WTC11 (cell line): ENCODE measurements at regions not wholly inside any gene's neighbourhood (a gene's known extent, or its start where the extent isn't known, plus 50 kb on each side); places are given as distances from the start of the nearest gene placed in this dataset.

ENCODE experiments used
- ATAC-seq: fragments of 200-7000 bp; cut with Tn5 transposase; 2 replicates; pipeline ENCODE4 v1.10.0; 2021; ENCODE audit warnings: mild to moderate bottlenecking, moderate library complexity
- CTCF ChIA-PET: fragments of 300-600 bp; sonication (Branson Sonifier 250); formaldehyde crosslinking; loops from one replicate; lab custom pipeline; 2021; ENCODE audit warnings: antibody characterized with exemption; lab: Charles Lee
- POLR2A ChIA-PET: fragments of 350-600 bp; sonication (Branson Sonifier 250); formaldehyde crosslinking; loops from one replicate; lab custom pipeline; 2021; ENCODE audit warnings: antibody characterized with exemption; lab: Charles Lee
- DNase-seq: peaks from one replicate; pipeline ENCODE4 v3.0.0; 2021; ENCODE audit warnings: low spot score
- H3K27ac Mint-ChIP-seq: 2 replicates; pipeline ENCODE4 v1.8.0; 2021; ENCODE audit warnings: mixed read lengths
- H3K27me3 Mint-ChIP-seq: 2 replicates; pipeline ENCODE4 v1.8.0; 2021; ENCODE audit warnings: low read depth, mild to moderate bottlenecking, moderate library complexity, mixed read lengths
- H3K36me3 Mint-ChIP-seq: 2 replicates; pipeline ENCODE4 v1.8.0; 2021; ENCODE audit warnings: mixed read lengths
- H3K4me1 Mint-ChIP-seq: 2 replicates; pipeline ENCODE4 v1.8.0; 2022; ENCODE audit warnings: mixed read lengths
- H3K4me3 Mint-ChIP-seq: 2 replicates; pipeline ENCODE4 v1.8.0; 2021; ENCODE audit warnings: mild to moderate bottlenecking, moderate library complexity, mixed read lengths
- H3K9me3 Mint-ChIP-seq: 2 replicates; pipeline ENCODE4 v1.8.0; 2021; ENCODE audit warnings: mixed read lengths
- ESRRA ChIP-seq: sonication (generic); formaldehyde crosslinking; IDR thresholded peaks from 2 replicates; pipeline ENCODE4 v1.8.1; 2022; ENCODE audit warnings: mild to moderate bottlenecking, missing genetic modification reagents, borderline replicate concordance
- FOXP1 ChIP-seq: sonication (generic); formaldehyde crosslinking; IDR thresholded peaks from 2 replicates; pipeline ENCODE4 v1.8.0; 2022; ENCODE audit warnings: missing genetic modification reagents, mild to moderate bottlenecking, moderate library complexity, borderline replicate concordance
- GTF2I ChIP-seq: fragments of 250-450 bp; sonication (Bioruptor Pico); conservative IDR thresholded peaks from 2 replicates; pipeline ENCODE4 v1.4.0; 2021; ENCODE audit warnings: mild to moderate bottlenecking
- RORB ChIP-seq: fragments of 250-450 bp; sonication (Bioruptor Pico); IDR thresholded peaks from 2 replicates; pipeline ENCODE4 v1.9.0; 2021; ENCODE audit warnings: mild to moderate bottlenecking
- SMAD3 ChIP-seq: sonication (generic); formaldehyde crosslinking; IDR thresholded peaks from 2 replicates; pipeline ENCODE4 v1.8.0; 2022; ENCODE audit warnings: missing genetic modification reagents, mild to moderate bottlenecking, borderline replicate concordance
- ZBTB21 ChIP-seq: sonication (generic); formaldehyde crosslinking; IDR thresholded peaks from 2 replicates; pipeline ENCODE4 v1.8.1; 2023; ENCODE audit warnings: mild to moderate bottlenecking, missing genetic modification reagents, borderline replicate concordance
- ZNF138 ChIP-seq: sonication (generic); formaldehyde crosslinking; conservative IDR thresholded peaks from 2 replicates; pipeline ENCODE4 v1.8.1; 2022; ENCODE audit warnings: mild to moderate bottlenecking, moderate library complexity, missing genetic modification reagents
- TF ChIP-seq, protein P1 (sequence below): sonication (generic); formaldehyde crosslinking; IDR thresholded peaks from 2 replicates; pipeline ENCODE4 v1.8.0; 2023; ENCODE audit warnings: mild to moderate bottlenecking, missing genetic modification reagents
- TF ChIP-seq, protein P2 (sequence below): fragments of 250-450 bp; sonication (Bioruptor Pico); IDR thresholded peaks from 2 replicates; pipeline ENCODE4 v1.9.0; 2021; ENCODE audit warnings: mild to moderate bottlenecking
- TF ChIP-seq, protein P3 (sequence below): sonication (generic); formaldehyde crosslinking; IDR thresholded peaks from 2 replicates; pipeline ENCODE4 v1.8.0; 2023; ENCODE audit warnings: missing genetic modification reagents, mild to moderate bottlenecking, borderline replicate concordance
- TF ChIP-seq, protein P4 (sequence below): fragments of 250-450 bp; sonication (Bioruptor Pico); IDR thresholded peaks from 2 replicates; pipeline ENCODE4 v1.8.0; 2021; ENCODE audit warnings: mild to moderate bottlenecking
- TF ChIP-seq, protein P5 (sequence below): sonication (generic); formaldehyde crosslinking; IDR thresholded peaks from 2 replicates; pipeline ENCODE4 v1.8.1; 2023; ENCODE audit warnings: mild to moderate bottlenecking, missing genetic modification reagents
- TF ChIP-seq, protein P6 (sequence below): sonication (generic); formaldehyde crosslinking; IDR thresholded peaks from 2 replicates; pipeline ENCODE4 v1.8.0; 2022; ENCODE audit warnings: mild to moderate bottlenecking, missing genetic modification reagents
- TF ChIP-seq, protein P7 (sequence below): sonication (generic); formaldehyde crosslinking; IDR thresholded peaks from 2 replicates; pipeline ENCODE4 v1.8.0; 2022; ENCODE audit warnings: mild to moderate bottlenecking, missing genetic modification reagents
- TF ChIP-seq, protein P8 (sequence below): fragments of 250-450 bp; sonication (Bioruptor Pico); IDR thresholded peaks from 2 replicates; pipeline ENCODE4 v2.1.2; 2022; ENCODE audit warnings: mild to moderate bottlenecking, moderate library complexity
- TF ChIP-seq, protein P9 (sequence below): sonication (generic); formaldehyde crosslinking; IDR thresholded peaks from 2 replicates; pipeline ENCODE4 v1.8.1; 2023; ENCODE audit warnings: mild to moderate bottlenecking, missing genetic modification reagents

DNA sequence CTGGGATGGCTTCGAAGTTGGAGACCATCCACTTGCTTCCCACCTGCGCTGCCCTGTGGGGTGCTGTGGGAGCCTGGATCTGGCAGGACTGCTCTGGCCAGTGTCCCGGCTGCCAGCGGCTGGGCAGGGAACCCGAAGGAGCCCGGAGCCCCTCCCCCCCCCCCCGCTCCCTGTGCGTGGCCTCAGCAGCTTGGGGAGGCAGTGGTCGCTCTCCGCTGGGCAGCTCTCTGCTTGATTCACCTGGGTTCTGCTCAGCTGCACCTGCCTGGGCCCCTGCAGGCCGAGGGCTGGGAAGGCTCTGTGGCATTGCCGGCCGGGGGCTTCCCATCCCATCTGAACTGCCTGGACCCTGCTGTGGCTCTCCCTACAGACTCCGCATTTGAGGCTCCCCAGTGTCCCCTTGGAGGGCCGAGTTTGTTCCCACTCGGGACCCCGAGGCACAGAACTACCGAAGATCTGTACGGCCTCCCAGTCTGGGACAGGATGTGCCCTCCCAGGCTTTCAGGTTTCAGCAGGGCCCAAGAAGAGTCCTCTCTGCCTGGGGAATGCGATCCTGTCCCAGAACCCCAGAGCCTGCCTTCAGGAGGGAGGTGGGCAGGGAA lies 525.1 kb downstream of the TCERG1L start:
- DNase-seq (no peak), ATAC-seq (no peak)
- Mint-ChIP-seq H3K36me3 (peaks cover 47% of the 10 kb centered on the region), H3K27me3 (peaks cover 3% of the 10 kb centered on the region), H3K4me3 (no peak overlapping the region), H3K9me3 (peaks cover 37% of the 10 kb centered on the region), H3K27ac (no peak overlapping the region), H3K4me1 (no peaks in the 10 kb centered on the region)
- ChIA-PET CTCF (no interaction called here), POLR2A (no interaction called here)
- TF ChIP-seq ZBTB21 (CRISPR knock-in tag) = no peak
- TF ChIP-seq ESRRA (CRISPR knock-in tag) = no peak
- TF ChIP-seq, protein P1, sequence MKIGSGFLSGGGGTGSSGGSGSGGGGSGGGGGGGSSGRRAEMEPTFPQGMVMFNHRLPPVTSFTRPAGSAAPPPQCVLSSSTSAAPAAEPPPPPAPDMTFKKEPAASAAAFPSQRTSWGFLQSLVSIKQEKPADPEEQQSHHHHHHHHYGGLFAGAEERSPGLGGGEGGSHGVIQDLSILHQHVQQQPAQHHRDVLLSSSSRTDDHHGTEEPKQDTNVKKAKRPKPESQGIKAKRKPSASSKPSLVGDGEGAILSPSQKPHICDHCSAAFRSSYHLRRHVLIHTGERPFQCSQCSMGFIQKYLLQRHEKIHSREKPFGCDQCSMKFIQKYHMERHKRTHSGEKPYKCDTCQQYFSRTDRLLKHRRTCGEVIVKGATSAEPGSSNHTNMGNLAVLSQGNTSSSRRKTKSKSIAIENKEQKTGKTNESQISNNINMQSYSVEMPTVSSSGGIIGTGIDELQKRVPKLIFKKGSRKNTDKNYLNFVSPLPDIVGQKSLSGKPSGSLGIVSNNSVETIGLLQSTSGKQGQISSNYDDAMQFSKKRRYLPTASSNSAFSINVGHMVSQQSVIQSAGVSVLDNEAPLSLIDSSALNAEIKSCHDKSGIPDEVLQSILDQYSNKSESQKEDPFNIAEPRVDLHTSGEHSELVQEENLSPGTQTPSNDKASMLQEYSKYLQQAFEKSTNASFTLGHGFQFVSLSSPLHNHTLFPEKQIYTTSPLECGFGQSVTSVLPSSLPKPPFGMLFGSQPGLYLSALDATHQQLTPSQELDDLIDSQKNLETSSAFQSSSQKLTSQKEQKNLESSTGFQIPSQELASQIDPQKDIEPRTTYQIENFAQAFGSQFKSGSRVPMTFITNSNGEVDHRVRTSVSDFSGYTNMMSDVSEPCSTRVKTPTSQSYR (CRISPR knock-in tag) = no peak
- TF ChIP-seq, protein P2, sequence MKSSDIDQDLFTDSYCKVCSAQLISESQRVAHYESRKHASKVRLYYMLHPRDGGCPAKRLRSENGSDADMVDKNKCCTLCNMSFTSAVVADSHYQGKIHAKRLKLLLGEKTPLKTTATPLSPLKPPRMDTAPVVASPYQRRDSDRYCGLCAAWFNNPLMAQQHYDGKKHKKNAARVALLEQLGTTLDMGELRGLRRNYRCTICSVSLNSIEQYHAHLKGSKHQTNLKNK (CRISPR knock-in tag) = no peak
- TF ChIP-seq, protein P3, sequence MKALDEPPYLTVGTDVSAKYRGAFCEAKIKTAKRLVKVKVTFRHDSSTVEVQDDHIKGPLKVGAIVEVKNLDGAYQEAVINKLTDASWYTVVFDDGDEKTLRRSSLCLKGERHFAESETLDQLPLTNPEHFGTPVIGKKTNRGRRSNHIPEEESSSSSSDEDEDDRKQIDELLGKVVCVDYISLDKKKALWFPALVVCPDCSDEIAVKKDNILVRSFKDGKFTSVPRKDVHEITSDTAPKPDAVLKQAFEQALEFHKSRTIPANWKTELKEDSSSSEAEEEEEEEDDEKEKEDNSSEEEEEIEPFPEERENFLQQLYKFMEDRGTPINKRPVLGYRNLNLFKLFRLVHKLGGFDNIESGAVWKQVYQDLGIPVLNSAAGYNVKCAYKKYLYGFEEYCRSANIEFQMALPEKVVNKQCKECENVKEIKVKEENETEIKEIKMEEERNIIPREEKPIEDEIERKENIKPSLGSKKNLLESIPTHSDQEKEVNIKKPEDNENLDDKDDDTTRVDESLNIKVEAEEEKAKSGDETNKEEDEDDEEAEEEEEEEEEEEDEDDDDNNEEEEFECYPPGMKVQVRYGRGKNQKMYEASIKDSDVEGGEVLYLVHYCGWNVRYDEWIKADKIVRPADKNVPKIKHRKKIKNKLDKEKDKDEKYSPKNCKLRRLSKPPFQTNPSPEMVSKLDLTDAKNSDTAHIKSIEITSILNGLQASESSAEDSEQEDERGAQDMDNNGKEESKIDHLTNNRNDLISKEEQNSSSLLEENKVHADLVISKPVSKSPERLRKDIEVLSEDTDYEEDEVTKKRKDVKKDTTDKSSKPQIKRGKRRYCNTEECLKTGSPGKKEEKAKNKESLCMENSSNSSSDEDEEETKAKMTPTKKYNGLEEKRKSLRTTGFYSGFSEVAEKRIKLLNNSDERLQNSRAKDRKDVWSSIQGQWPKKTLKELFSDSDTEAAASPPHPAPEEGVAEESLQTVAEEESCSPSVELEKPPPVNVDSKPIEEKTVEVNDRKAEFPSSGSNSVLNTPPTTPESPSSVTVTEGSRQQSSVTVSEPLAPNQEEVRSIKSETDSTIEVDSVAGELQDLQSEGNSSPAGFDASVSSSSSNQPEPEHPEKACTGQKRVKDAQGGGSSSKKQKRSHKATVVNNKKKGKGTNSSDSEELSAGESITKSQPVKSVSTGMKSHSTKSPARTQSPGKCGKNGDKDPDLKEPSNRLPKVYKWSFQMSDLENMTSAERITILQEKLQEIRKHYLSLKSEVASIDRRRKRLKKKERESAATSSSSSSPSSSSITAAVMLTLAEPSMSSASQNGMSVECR (CRISPR knock-in tag) = no peak
- TF ChIP-seq, protein P4, sequence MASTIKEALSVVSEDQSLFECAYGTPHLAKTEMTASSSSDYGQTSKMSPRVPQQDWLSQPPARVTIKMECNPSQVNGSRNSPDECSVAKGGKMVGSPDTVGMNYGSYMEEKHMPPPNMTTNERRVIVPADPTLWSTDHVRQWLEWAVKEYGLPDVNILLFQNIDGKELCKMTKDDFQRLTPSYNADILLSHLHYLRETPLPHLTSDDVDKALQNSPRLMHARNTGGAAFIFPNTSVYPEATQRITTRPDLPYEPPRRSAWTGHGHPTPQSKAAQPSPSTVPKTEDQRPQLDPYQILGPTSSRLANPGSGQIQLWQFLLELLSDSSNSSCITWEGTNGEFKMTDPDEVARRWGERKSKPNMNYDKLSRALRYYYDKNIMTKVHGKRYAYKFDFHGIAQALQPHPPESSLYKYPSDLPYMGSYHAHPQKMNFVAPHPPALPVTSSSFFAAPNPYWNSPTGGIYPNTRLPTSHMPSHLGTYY (CRISPR knock-in tag) = no peak
- TF ChIP-seq, protein P5, sequence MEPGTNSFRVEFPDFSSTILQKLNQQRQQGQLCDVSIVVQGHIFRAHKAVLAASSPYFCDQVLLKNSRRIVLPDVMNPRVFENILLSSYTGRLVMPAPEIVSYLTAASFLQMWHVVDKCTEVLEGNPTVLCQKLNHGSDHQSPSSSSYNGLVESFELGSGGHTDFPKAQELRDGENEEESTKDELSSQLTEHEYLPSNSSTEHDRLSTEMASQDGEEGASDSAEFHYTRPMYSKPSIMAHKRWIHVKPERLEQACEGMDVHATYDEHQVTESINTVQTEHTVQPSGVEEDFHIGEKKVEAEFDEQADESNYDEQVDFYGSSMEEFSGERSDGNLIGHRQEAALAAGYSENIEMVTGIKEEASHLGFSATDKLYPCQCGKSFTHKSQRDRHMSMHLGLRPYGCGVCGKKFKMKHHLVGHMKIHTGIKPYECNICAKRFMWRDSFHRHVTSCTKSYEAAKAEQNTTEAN = no peak
- no peak for TF ChIP-seq FOXP1
- no peak for TF ChIP-seq ZNF138 (CRISPR knock-in tag)
- TF ChIP-seq, protein P6, sequence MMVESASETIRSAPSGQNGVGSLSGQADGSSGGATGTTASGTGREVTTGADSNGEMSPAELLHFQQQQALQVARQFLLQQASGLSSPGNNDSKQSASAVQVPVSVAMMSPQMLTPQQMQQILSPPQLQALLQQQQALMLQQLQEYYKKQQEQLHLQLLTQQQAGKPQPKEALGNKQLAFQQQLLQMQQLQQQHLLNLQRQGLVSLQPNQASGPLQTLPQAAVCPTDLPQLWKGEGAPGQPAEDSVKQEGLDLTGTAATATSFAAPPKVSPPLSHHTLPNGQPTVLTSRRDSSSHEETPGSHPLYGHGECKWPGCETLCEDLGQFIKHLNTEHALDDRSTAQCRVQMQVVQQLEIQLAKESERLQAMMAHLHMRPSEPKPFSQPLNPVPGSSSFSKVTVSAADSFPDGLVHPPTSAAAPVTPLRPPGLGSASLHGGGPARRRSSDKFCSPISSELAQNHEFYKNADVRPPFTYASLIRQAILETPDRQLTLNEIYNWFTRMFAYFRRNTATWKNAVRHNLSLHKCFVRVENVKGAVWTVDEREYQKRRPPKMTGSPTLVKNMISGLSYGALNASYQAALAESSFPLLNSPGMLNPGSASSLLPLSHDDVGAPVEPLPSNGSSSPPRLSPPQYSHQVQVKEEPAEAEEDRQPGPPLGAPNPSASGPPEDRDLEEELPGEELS (CRISPR knock-in tag) = no peak
- TF ChIP-seq, protein P7, sequence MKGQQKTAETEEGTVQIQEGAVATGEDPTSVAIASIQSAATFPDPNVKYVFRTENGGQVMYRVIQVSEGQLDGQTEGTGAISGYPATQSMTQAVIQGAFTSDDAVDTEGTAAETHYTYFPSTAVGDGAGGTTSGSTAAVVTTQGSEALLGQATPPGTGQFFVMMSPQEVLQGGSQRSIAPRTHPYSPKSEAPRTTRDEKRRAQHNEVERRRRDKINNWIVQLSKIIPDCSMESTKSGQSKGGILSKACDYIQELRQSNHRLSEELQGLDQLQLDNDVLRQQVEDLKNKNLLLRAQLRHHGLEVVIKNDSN (CRISPR knock-in tag) = no peak
- TF ChIP-seq, protein P8, sequence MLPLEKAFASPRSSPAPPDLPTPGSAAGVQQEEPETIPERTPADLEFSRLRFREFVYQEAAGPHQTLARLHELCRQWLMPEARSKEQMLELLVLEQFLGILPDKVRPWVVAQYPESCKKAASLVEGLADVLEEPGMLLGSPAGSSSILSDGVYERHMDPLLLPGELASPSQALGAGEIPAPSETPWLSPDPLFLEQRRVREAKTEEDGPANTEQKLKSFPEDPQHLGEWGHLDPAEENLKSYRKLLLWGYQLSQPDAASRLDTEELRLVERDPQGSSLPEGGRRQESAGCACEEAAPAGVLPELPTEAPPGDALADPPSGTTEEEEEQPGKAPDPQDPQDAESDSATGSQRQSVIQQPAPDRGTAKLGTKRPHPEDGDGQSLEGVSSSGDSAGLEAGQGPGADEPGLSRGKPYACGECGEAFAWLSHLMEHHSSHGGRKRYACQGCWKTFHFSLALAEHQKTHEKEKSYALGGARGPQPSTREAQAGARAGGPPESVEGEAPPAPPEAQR (CRISPR knock-in tag) = no peak
- TF ChIP-seq GTF2I = no peak
- TF ChIP-seq SMAD3 (CRISPR knock-in tag) = no peak
- no peak for TF ChIP-seq RORB (CRISPR knock-in tag)
- TF ChIP-seq, protein P9, sequence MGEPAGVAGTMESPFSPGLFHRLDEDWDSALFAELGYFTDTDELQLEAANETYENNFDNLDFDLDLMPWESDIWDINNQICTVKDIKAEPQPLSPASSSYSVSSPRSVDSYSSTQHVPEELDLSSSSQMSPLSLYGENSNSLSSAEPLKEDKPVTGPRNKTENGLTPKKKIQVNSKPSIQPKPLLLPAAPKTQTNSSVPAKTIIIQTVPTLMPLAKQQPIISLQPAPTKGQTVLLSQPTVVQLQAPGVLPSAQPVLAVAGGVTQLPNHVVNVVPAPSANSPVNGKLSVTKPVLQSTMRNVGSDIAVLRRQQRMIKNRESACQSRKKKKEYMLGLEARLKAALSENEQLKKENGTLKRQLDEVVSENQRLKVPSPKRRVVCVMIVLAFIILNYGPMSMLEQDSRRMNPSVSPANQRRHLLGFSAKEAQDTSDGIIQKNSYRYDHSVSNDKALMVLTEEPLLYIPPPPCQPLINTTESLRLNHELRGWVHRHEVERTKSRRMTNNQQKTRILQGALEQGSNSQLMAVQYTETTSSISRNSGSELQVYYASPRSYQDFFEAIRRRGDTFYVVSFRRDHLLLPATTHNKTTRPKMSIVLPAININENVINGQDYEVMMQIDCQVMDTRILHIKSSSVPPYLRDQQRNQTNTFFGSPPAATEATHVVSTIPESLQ (CRISPR knock-in tag) = no peak
